ENCODE measurements at regions not wholly inside any gene's neighbourhood (a gene's known extent, or its start where the extent isn't known, plus 50 kb on each side); places are given as distances from the start of the nearest gene placed in this dataset.
"Not testable (repeated sequence)": the region's sequence is repeated elsewhere in the genome, so short reads cannot be mapped to it uniquely, and the experiment has no call there.

DNA sequence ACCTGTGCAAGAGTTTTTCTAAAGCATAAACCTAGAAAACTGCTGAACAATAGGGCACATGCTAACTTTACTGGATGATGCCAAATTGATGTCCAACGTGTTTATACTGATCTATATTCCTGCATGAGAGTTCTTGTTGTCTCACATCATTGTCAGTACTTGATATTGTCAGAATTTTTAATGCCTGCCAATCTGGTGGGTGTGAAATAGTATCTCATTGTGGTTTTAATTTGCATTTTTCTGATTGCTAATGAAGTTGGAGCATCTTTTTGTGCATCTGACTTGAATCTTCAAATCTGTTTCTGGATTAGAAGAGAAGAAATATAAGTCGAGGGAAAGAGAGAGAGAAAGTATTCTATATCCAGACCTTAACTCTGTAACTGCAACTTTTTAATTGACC, 309.8 kb upstream of the KIAA1217 start:
- no peak for DNase-seq (ENCODE audit: extremely low read depth in 1 of 11, low read depth in 9 of 11, low spot score in 4 of 11)

DNA sequence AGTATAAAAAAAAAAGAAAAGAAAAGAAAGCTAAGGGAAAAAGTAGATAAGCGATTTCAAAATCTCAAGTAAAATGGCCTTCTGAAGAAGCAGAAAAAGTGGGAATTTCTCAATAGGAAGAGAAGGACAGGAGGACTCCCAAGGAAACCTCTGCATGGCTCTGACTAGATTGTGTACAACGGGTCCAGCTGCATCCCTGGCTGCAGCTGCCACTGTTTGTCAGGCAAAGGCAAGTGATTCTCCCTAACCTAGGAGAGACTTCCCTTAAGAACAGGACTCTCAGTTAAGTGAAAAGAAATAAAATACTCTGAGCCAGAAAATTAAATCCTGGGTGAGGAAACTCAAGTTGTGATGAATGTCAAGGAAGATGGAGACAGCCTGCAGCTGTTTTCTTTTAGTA, 298.6 kb upstream of the KIAA1217 start:
- no peak for DNase-seq (ENCODE audit: extremely low read depth in 1 of 11, low read depth in 9 of 11, low spot score in 4 of 11)

DNA sequence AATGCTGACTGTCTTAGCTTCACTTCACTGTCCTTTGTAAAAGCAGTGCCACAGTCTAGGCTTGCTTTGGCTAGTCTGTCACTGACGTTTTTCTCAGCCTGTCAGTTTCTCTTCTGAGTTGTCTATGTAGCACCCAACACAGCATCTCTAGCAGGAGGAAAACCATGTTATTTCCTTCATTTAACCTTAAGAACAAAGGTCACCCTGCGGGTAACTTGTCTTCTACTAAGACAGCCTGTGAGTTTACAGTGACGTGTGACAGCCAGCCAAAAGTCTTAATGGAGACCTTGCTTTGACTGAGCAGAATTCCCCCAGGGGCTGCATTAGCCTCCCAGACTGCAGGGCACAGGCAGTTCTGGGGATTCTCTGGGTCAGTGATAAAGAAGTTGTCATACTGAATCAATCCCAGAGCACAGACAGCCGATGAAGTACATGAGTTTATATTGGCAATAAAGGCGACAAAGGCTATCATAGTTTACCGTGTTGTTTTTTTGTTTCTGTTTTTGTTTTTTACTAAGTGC, 296.0 kb upstream of the KIAA1217 start:
- DNase-seq (ENCODE audit: extremely low read depth in 1 of 11, low read depth in 9 of 11, low spot score in 4 of 11), result no peak

DNA sequence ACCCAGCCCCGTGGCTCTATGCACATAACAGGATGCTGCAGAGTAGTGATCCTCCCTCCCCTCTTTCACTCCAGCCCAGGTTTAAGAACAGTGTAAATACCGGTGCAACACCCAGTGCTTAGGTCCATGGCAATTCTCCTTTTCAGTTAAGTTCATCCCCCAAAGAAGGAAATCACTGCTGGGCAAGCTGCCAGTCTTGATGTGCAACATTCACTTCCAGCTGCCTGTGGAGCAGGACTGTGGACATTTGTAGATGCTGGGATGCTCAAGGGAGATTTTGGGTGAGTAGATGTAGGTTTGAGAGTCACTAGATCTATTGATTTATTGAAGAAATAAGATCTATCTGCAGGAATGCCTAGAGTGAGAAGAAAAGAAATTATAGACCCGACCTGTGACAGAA, 294.3 kb upstream of the KIAA1217 start:
- no peak for DNase-seq (ENCODE audit: extremely low read depth in 1 of 11, low read depth in 9 of 11, low spot score in 4 of 11)

DNA sequence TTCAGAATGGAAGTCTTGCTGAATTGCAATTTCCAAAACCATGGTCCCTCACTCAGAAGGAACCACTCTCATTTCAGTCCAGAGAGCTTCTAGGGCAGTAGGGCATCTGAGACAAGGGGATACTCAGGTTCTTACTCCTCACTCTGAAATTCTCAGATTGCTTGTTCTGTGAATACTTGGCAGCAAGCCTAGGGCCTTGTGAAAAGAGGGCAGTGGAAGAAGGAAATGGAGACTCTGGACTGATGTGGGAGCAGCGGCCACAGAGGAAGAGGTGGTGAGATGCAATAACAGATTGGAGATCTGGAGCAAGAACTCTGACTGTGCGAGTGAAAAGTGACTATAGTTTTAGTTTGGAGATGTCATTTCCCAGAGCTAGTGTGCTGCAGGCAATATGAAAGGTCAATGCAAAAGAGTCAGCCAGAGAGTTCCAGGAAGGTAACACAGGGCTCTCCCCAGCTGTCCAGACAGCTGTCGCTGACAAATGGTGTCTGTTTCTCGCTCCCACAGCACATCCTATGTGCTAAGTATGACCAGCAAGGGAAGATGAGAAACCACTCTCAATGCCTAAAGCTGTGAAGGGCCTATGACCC, 291.6 kb upstream of the KIAA1217 start:
- DNase-seq (ENCODE audit: extremely low read depth in 1 of 11, low read depth in 9 of 11, low spot score in 4 of 11), result no peak

DNA sequence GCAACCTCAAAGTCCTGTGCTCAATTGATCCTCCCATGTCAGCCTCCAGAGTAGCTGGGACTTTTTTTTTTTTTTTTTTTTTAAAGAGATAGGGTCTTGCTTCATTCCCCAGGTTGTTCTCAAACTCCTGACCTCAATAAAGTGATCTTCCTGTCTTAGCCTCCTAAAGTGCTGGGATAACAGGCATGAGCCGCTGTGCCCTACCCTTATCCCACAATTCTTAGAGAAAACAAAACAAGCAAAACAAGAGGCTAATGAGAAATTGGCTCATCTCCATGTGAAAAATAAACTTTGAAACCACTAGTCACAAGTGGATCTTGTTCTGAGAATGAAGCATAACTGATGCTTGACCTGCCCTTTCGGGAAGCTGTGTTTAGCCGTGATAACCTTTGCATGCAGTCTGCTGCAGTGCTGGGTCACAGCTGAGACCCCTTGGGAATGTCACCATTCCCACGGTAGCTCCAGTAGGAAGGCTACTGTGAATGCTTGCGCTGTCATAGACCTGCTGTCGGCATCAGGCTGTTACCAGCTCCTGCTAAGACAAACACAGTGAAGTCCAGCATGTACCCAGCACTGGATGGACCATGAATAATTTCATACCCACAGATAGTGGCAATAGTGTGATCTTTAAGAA, 290.7 kb upstream of the KIAA1217 start:
- DNase-seq (ENCODE audit: extremely low read depth in 1 of 11, low read depth in 9 of 11, low spot score in 4 of 11), result peak in 1 of 11 donors; percentile 17

DNA sequence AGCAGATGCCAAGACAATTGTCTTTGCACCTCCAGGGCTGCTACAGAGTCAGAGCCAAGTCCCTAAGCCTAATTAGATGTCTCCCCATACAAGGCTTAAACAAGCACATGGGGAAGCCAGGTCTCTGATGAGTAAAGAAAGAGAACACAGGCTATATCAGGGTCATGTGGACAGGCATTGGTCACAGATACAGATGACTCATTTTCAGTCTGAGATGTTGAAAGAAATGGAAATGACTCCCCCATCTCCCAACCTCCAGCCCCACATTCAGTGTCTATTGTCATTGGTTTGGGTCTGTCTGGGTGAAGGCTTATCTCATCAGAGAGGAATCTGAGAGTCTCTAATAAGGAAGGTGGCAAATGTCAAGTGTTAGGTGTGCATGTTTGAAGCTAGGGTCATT, 290.1 kb upstream of the KIAA1217 start:
- no peak for DNase-seq (ENCODE audit: extremely low read depth in 1 of 11, low read depth in 9 of 11, low spot score in 4 of 11)

DNA sequence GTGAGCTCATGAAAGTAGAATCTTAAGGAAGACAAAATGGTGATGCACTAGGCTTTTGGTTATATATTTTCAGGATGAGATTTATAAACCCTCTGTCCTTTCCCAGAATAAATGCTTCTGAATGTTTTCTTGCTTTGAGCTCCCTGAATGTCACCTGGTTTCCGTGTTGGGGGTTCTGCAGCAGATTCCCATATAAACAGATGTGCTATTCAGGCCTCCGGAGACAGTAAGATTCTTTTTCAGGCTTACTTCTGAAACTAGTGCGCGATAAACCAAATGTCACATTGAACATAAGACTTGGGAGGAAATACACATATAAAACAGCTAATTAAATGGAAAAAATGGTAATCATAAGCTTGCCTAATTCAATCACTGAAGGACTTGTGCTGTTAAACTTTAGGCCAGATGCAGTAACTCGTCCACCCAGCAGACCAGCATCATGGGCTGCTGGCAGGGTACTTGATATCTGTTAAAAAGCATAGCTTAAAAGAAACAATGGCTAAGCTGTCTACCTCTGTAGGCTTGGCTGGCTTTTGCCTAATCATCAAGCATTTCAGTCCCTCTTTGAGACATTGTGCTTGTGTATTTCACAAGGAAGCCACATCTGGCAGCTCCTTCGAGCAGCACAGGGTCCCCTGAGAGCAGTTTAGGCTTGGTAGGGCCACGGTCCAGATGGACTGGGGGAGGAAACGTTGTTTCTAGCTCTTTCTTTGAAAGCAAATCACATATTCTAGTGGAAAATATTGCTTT, 281.2 kb upstream of the KIAA1217 start:
- DNase-seq (ENCODE audit: extremely low read depth in 1 of 11, low read depth in 9 of 11, low spot score in 4 of 11), result peak in 1 of 11 donors; percentile 7

DNA sequence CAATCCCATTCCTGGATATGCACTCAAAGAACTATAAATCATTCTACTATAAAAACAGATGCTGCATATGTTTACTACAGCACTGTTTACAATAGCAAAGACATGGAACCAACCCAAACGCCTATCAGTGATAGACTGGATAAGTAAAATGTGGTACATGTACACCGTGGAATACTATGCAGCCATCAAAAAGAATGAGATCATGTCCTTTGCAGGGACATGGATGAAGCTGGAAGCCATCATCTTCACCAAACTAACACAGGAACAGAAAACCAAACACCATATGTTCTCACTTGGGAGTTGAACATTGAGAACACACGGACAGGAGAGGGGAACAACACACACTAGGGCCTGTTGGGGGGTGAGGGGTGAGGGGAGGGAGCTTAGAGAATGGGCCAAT, 274.9 kb upstream of the KIAA1217 start:
- not testable (repeated sequence) for DNase-seq (ENCODE audit: extremely low read depth in 1 of 11, low read depth in 9 of 11, low spot score in 4 of 11)

DNA sequence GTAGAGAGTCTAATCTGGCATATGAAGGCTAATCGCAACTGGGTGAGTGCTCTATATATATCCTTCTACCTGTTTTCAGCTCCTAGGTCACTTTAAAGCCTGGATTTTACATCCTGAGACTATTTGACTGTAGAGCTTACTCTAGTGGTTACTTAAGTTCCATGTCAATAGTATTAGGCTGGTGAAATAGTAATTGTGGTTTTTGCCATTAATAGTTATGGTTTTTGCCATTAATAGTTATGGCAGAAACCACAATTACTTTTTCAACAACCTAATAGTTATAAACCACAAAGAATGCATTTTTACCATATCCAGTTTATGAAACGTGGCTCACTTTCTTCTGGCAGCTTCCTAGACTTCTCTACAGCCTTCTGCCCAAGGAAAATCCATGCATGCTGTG, 263.1 kb upstream of the KIAA1217 start:
- no peak for DNase-seq (ENCODE audit: extremely low read depth in 1 of 11, low read depth in 9 of 11, low spot score in 4 of 11)

DNA sequence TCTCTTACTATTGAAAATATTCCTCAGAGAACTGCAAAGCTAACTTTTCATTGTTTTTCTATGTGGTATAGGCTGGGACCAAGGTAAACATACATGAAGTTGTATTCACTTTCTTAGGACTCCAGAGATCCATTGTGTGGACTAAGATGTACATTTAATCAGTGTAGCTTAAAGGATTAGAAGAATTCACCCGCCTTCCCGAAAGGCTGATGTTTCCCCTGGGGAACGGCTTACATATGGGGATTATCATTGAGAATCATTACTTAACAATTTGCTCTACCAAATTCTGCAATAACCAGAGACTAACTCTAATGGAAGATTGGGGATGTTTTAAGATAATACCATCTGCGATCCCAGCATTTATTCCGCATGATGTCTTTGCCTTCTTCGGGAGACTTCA, 257.1 kb upstream of the KIAA1217 start:
- no peak for DNase-seq (ENCODE audit: extremely low read depth in 1 of 11, low read depth in 9 of 11, low spot score in 4 of 11)

DNA sequence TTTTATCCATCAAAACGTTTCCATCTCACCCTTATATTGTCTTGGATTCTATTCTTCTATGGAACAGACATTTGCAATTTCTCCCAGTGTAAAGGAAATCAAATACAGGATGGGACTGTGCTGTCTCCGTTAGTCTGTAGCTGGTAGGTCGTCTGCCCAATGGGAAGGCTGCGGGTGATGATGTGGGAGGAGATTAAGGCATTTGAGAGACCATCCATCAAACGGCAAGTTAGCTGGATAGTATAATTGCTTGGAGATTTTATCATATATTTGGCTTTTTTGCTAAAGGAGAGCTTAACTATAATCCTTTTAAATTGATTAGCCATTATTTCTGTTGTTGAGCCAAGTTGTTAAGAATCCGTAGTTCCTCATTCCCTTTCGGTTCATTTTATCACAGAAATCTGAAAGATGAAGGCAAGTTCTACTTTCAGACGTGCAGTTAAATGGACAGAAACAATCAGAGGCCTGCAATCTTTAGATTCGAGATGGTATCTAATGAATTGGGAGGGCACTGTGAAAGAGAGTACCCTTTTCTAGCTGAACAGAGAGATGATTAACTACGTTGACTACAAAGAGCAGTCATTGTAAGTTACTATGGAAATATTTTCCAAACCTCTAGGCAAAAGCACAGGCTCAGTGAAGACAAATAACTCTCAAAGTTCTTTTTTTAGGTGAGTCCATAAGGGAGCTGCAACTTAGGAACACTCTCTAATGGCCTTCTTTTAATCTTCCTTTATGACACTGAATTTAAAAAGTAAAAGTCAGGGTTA, 253.3 kb upstream of the KIAA1217 start:
- no peak for DNase-seq (ENCODE audit: extremely low read depth in 1 of 11, low read depth in 9 of 11, low spot score in 4 of 11)

DNA sequence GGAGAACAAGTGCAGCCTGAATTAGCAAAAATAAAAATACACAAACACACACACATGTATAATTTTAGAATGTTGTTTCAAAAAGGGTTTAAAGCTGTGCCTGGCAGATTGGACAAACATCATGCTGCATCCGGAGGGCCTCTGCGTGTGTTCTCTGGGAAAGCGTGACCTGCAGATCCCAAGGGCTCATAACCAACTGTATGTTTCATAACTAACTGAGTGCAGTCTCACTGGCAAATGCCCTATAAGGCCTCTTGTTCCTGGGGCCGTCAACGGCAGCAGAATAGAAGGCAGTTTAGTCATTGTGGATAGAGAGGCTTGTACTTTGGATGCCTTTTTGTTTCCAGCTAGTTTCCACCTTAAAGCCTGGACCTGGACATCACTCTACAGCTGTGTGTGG, 243.8 kb upstream of the KIAA1217 start:
- no peak for DNase-seq (ENCODE audit: extremely low read depth in 1 of 11, low read depth in 9 of 11, low spot score in 4 of 11)

DNA sequence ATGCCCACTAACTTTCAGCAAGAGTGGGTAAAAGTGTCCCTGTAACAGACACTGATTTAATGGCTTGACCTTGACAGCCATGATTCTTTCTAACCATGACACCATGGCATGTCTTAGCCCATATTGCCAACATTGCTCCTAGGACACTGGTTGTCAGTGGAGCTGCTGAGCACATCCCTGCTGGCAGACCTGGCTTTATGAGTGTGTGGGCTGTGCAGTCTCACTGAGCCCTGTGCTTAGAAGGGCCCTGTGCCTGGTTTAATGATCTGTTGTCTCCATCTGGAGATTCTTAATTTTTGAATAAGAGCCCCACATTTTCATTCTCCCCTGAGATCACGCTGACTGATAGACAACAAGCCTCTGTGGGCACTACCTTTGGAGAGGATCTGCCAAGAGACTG, 243.1 kb upstream of the KIAA1217 start:
- DNase-seq (ENCODE audit: extremely low read depth in 1 of 11, low read depth in 9 of 11, low spot score in 4 of 11), result no peak

DNA sequence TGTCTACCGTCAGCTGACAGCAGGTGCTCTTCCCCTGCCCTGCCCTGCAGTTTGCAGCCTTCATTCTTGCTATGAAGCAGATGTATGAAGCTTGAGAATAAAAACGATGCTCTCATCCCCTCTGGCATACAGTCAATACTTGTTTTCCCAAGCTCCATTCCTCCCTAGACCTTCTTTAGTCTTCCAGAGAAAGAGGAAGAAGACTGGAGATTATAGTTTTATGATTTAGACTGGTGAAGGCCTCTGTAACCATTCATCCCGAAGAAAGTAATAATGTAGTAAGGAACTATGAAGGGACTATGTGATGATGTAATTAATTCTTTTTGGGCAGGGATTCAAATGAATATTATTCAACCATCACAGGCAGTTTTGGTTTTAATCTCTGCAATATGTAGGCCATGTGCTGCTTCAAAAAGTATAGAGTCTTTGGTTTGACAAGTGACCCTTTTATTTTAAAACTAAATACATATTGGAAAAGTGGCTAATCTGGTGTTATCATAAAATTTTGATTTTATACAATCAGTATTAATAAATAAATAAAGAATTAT, 242.4 kb upstream of the KIAA1217 start:
- DNase-seq (ENCODE audit: extremely low read depth in 1 of 11, low read depth in 9 of 11, low spot score in 4 of 11), result no peak

DNA sequence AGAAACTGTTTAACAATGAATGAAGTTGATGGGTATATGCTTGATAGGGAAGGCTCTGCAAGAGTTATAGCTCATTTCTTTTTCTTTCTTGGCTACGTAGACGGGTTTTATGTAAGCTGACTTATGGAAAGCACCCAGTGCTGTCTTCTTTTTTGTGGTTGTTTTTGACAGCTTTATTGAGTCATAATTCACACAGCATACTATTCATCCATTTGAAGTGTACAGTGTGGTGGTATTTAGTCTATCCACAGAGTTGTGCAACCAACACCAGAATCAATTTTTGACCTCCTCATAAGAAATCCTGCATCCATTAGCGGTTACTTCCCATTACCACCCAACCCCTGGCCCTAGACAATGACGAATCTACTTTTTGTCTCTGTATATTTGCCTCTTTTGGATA, 240.6 kb upstream of the KIAA1217 start:
- DNase-seq (ENCODE audit: extremely low read depth in 1 of 11, low read depth in 9 of 11, low spot score in 4 of 11), result no peak

DNA sequence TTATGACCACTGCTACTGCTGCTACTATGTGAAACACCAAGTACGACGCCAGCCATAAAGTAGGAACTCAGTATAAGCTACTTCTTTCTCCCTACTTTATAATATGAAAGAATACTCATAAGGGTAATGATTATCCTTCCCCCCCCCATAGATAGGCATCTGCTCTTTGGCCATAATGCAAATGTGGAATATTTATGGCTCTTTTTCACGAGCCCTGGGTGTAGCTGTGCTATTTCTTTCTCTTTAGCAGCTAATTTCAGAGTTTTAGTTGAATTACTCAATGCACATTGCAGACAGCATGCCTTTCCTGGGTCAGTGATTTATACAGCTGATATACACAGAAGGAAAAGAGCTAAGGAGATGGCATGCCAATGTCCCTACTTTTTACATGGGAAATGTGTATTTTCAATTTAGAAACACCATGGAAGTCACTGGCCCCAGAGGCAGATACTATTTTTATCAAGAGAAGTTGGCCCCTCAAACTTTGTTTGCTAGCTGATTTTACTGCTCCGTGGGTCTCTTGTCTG, 234.1 kb upstream of the KIAA1217 start:
- DNase-seq (ENCODE audit: extremely low read depth in 1 of 11, low read depth in 9 of 11, low spot score in 4 of 11), result no peak

DNA sequence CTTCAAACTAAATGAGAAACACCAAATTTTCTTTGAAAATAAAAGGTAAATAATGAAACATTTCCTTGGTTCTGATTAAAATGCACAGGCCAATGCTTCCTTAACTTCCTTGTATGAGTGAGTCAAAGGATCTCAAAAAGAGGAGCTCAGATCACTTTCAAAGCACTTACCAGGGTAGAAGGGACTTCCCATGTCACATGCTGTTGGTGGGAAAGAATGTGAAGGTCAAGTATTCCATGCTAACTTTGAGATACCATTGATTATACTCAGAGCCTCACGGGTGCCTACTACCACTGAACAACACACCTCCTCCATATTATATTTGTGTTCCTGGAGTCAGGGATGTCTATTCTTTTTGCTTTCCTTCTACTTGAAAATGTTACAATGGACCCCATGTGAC, 233.5 kb upstream of the KIAA1217 start:
- no peak for DNase-seq (ENCODE audit: extremely low read depth in 1 of 11, low read depth in 9 of 11, low spot score in 4 of 11)

DNA sequence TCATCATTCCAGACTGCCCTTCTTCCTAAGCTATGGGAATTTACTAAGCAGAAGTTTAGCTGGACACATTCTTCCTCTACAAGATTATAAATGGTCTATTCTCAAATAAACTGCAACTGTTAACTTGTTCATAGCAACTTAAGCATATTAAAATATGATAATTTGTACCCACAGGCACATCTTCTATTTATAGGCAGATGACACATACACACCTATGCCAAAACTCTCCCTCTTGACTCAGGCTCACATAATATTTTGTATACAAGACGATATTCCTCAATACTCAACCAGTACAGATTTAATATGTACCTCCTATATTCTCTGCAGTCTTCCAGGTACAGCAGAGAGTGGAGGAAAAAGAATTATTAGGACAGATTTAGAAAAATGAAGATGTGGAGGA, 232.7 kb upstream of the KIAA1217 start:
- no peak for DNase-seq (ENCODE audit: extremely low read depth in 1 of 11, low read depth in 9 of 11, low spot score in 4 of 11)
